Naive B cell (primary cell): ENCODE measurements at regions not wholly inside any gene's neighbourhood (a gene's known extent, or its start where the extent isn't known, plus 50 kb on each side); places are given as distances from the start of the nearest gene placed in this dataset.
"Not testable (repeated sequence)": the region's sequence is repeated elsewhere in the genome, so short reads cannot be mapped to it uniquely, and the experiment has no call there.

Experiments used
- ATAC-seq, 2 donors: fragments of 150-1000 bp; cut with Tn5 transposase; 2 replicates each; pipeline ENCODE4 v1.10.0; 2021; ENCODE audit warnings: low read depth in 2 of 2, mild to moderate bottlenecking in 2 of 2, moderate library complexity in 2 of 2
- DNase-seq: peaks from one replicate; pipeline ENCODE4 v3.0.0; 2022
- H3K27ac Mint-ChIP-seq, 6 donors: one replicate each; pipeline ENCODE4 v1.8.0; 2020 to 2022; ENCODE audit warnings: mild to moderate bottlenecking in 6 of 6, mixed read lengths in 6 of 6, moderate library complexity in 5 of 6, inconsistent platforms in 2 of 6
- H3K27me3 Mint-ChIP-seq, 3 donors: one replicate each; pipeline ENCODE4 v1.8.0; 2021 to 2022; ENCODE audit warnings: mixed read lengths in 3 of 3, mild to moderate bottlenecking in 1 of 3
- H3K36me3 Mint-ChIP-seq, 2 donors: one replicate each; pipeline ENCODE4 v1.8.0; 2020 to 2022; ENCODE audit warnings: mixed read lengths in 2 of 2, inconsistent platforms in 1 of 2, mild to moderate bottlenecking in 1 of 2
- H3K4me1 Mint-ChIP-seq, 3 donors: one replicate each; pipeline ENCODE4 v1.8.0; 2020 to 2022; ENCODE audit warnings: mixed read lengths in 3 of 3, inconsistent platforms in 1 of 3, mild to moderate bottlenecking in 1 of 3, moderate library complexity in 1 of 3
- H3K4me3 Mint-ChIP-seq, 8 donors: one replicate each; pipeline ENCODE4 v1.8.0; 2020 to 2022; ENCODE audit warnings: mild to moderate bottlenecking in 8 of 8, mixed read lengths in 8 of 8, moderate library complexity in 8 of 8, inconsistent platforms in 2 of 8
- H3K9me3 Mint-ChIP-seq, 7 donors: one replicate each; pipeline ENCODE4 v1.8.0; 2020 to 2022; ENCODE audit warnings: mixed read lengths in 7 of 7, mild to moderate bottlenecking in 5 of 7, inconsistent platforms in 2 of 7, moderate library complexity in 1 of 7

GRCh38 chr4:131540256-131540655, 1608.8 kb upstream of the PCDH10 start:
- no peak overlapping the region for H3K27ac Mint-ChIP-seq
- no peaks in the 10 kb centered on the region for H3K27me3 Mint-ChIP-seq
- H3K4me1 Mint-ChIP-seq, result no peaks in the 10 kb centered on the region
- DNase-seq (no peak), ATAC-seq (no peak)
- no peaks in the 10 kb centered on the region for H3K36me3 Mint-ChIP-seq
- H3K9me3 Mint-ChIP-seq, result no peaks in the 10 kb centered on the region
- no peak overlapping the region for H3K4me3 Mint-ChIP-seq

GRCh38 chr4:131547506-131547981, 1601.5 kb upstream of the PCDH10 start:
- Mint-ChIP-seq H3K27me3 (no peaks in the 10 kb centered on the region), H3K9me3 (no peaks in the 10 kb centered on the region), H3K27ac (no peak overlapping the region), H3K36me3 (no peaks in the 10 kb centered on the region), H3K4me1 (no peaks in the 10 kb centered on the region), H3K4me3 (no peak overlapping the region)
- DNase-seq (no peak), ATAC-seq (no peak)

GRCh38 chr4:131551306-131551705, 1597.8 kb upstream of the PCDH10 start:
- Mint-ChIP-seq H3K36me3 (no peaks in the 10 kb centered on the region), H3K4me1 (no peaks in the 10 kb centered on the region), H3K4me3 (no peak overlapping the region), H3K27me3 (no peaks in the 10 kb centered on the region), H3K9me3 (no peaks in the 10 kb centered on the region), H3K27ac (no peak overlapping the region)
- DNase-seq (no peak), ATAC-seq (no peak)

- Mint-ChIP-seq H3K9me3 (peaks cover 0 to 10% (median 3%) of the 10 kb centered on the region in 7 donors), H3K4me1 (no peaks in the 10 kb centered on the region), H3K4me3 (no peak overlapping the region), H3K27ac (no peak overlapping the region), H3K27me3 (no peaks in the 10 kb centered on the region), H3K36me3 (no peaks in the 10 kb centered on the region)
- DNase-seq (no peak), ATAC-seq (no peak)
These were observed 1583.1 kb upstream of the PCDH10 start for GRCh38 chr4:131566026-131566425.

GRCh38 chr4:131584587-131584986, 1564.5 kb upstream of the PCDH10 start:
- no peak for ATAC-seq
- Mint-ChIP-seq H3K36me3 (no peaks in the 10 kb centered on the region), H3K9me3 (peaks cover 0 to 6% (median 0%) of the 10 kb centered on the region in 7 donors), H3K4me1 (no peaks in the 10 kb centered on the region), H3K27me3 (no peaks in the 10 kb centered on the region), H3K4me3 (no peak overlapping the region), H3K27ac (no peak overlapping the region)
- DNase-seq, result no peak

- Mint-ChIP-seq H3K27ac (no peak overlapping the region), H3K9me3 (peaks cover 0 to 12% (median 3%) of the 10 kb centered on the region in 7 donors), H3K36me3 (no peaks in the 10 kb centered on the region), H3K4me3 (no peak overlapping the region), H3K27me3 (no peaks in the 10 kb centered on the region), H3K4me1 (no peaks in the 10 kb centered on the region)
- no peak for DNase-seq
- ATAC-seq, result no peak
These were observed 1554.0 kb upstream of the PCDH10 start for GRCh38 chr4:131595140-131595539.

GRCh38 chr4:131603705-131604104, 1545.4 kb upstream of the PCDH10 start:
- Mint-ChIP-seq H3K27me3 (no peaks in the 10 kb centered on the region), H3K4me3 (no peak overlapping the region), H3K27ac (no peak overlapping the region), H3K9me3 (peaks cover 0 to 6% (median 0%) of the 10 kb centered on the region in 7 donors), H3K4me1 (no peaks in the 10 kb centered on the region), H3K36me3 (no peaks in the 10 kb centered on the region)
- ATAC-seq (no peak), DNase-seq (no peak)

GRCh38 chr4:131609039-131609438, 1540.1 kb upstream of the PCDH10 start:
- Mint-ChIP-seq H3K9me3 (peaks cover 0 to 4% (median 0%) of the 10 kb centered on the region in 7 donors), H3K4me3 (no peak overlapping the region), H3K4me1 (peaks cover 0 to 5% (median 0%) of the 10 kb centered on the region in 3 donors), H3K27me3 (no peaks in the 10 kb centered on the region), H3K36me3 (no peaks in the 10 kb centered on the region), H3K27ac (no peak overlapping the region)
- DNase-seq (no peak), ATAC-seq (no peak)

GRCh38 chr4:131610517-131610916, 1538.6 kb upstream of the PCDH10 start:
- ATAC-seq, result not testable (repeated sequence)

GRCh38 chr4:131613086-131613823, 1535.8 kb upstream of the PCDH10 start:
- H3K36me3 Mint-ChIP-seq, result no peaks in the 10 kb centered on the region
- no peaks in the 10 kb centered on the region for H3K27me3 Mint-ChIP-seq
- ATAC-seq, result no peak
- no peak for DNase-seq
- no peak overlapping the region for H3K4me3 Mint-ChIP-seq
- H3K9me3 Mint-ChIP-seq, result peaks cover 0 to 4% (median under 1%) of the 10 kb centered on the region in 7 donors
- H3K27ac Mint-ChIP-seq, result no peak overlapping the region
- H3K4me1 Mint-ChIP-seq, result peaks cover 0 to 5% (median 0%) of the 10 kb centered on the region in 3 donors

More at GRCh38 chr4:131610517-131610916, 1538.6 kb upstream of the PCDH10 start:
- H3K27ac Mint-ChIP-seq, H3K36me3 Mint-ChIP-seq, H3K4me1 Mint-ChIP-seq, DNase-seq, H3K27me3 Mint-ChIP-seq, H3K9me3 Mint-ChIP-seq: not testable (repeated sequence)
- H3K4me3 Mint-ChIP-seq, result peak overlapping the region in 1 of 8 donors; percentile 15

GRCh38 chr4:131613824-131614216, 1535.3 kb upstream of the PCDH10 start:
- no peak overlapping the region for H3K4me3 Mint-ChIP-seq
- H3K4me1 Mint-ChIP-seq, result peaks cover 0 to 5% (median 0%) of the 10 kb centered on the region in 3 donors
- no peaks in the 10 kb centered on the region for H3K27me3 Mint-ChIP-seq
- H3K36me3 Mint-ChIP-seq, result no peaks in the 10 kb centered on the region
- no peak overlapping the region for H3K27ac Mint-ChIP-seq
- H3K9me3 Mint-ChIP-seq, result peaks cover 0 to 4% (median 0%) of the 10 kb centered on the region in 7 donors
- ATAC-seq, result no peak
- DNase-seq, result no peak

GRCh38 chr4:131632877-131633276, 1516.2 kb upstream of the PCDH10 start:
- no peaks in the 10 kb centered on the region for H3K36me3 Mint-ChIP-seq
- DNase-seq, result no peak
- H3K9me3 Mint-ChIP-seq, result peaks cover 7 to 20% (median 12%) of the 10 kb centered on the region in 7 donors
- H3K27me3 Mint-ChIP-seq, result no peaks in the 10 kb centered on the region
- H3K27ac Mint-ChIP-seq, result no peak overlapping the region
- H3K4me3 Mint-ChIP-seq, result no peak overlapping the region
- ATAC-seq, result no peak
- no peaks in the 10 kb centered on the region for H3K4me1 Mint-ChIP-seq

- peaks cover 8 to 23% (median 14%) of the 10 kb centered on the region in 7 donors for H3K9me3 Mint-ChIP-seq
- no peak for DNase-seq
- no peak for ATAC-seq
- no peak overlapping the region for H3K27ac Mint-ChIP-seq
- H3K27me3 Mint-ChIP-seq, result no peaks in the 10 kb centered on the region
- H3K36me3 Mint-ChIP-seq, result no peaks in the 10 kb centered on the region
- no peak overlapping the region for H3K4me3 Mint-ChIP-seq
- H3K4me1 Mint-ChIP-seq, result no peaks in the 10 kb centered on the region
These were observed 1513.9 kb upstream of the PCDH10 start for GRCh38 chr4:131635191-131635590.

- no peaks in the 10 kb centered on the region for H3K4me1 Mint-ChIP-seq
- H3K4me3 Mint-ChIP-seq, result no peak overlapping the region
- no peak for ATAC-seq
- DNase-seq, result no peak
- H3K27me3 Mint-ChIP-seq, result no peaks in the 10 kb centered on the region
- peaks cover 6 to 30% (median 13%) of the 10 kb centered on the region in 7 donors for H3K9me3 Mint-ChIP-seq
- H3K27ac Mint-ChIP-seq, result no peak overlapping the region
- H3K36me3 Mint-ChIP-seq, result no peaks in the 10 kb centered on the region
These were observed 1510.3 kb upstream of the PCDH10 start for GRCh38 chr4:131638781-131639180.
